Neutrophil (primary cell): ENCODE measurements at regions not wholly inside any gene's neighbourhood (a gene's known extent, or its start where the extent isn't known, plus 50 kb on each side); places are given as distances from the start of the nearest gene placed in this dataset.
"Not testable (repeated sequence)": the region's sequence is repeated elsewhere in the genome, so short reads cannot be mapped to it uniquely, and the experiment has no call there.

Source experiments
- H3K27ac ChIP-seq: fragments of 200-600 bp; sonication (generic); 2 replicates; pipeline ENCODE4 v1.5.1; 2016; ENCODE audit warnings: mild to moderate bottlenecking, moderate library complexity
- H3K27me3 ChIP-seq: fragments of 200-600 bp; sonication (generic); 2 replicates; pipeline ENCODE4 v1.6.0; 2016; ENCODE audit warnings: mild to moderate bottlenecking
- H3K36me3 ChIP-seq: fragments of 200-600 bp; sonication (generic); 2 replicates; pipeline ENCODE4 v1.5.1; 2017
- H3K4me1 ChIP-seq, 2 experiments: fragments of 200-600 bp in 1 of 2; sonication (generic) in 1 of 2; 1 replicate in 1 of 2; 2 replicates in 1 of 2; pipeline versions ENCODE4 v1.5.1 to v1.6.1; 2013 to 2016; ENCODE audit warnings: low read depth in 1 of 2, low read length in 1 of 2, mild to moderate bottlenecking in 1 of 2, moderate library complexity in 1 of 2; ENCODE audit not compliant: control insufficient read depth in 1 of 2, insufficient read depth in 1 of 2
- H3K4me3 ChIP-seq, 2 experiments: fragments of 200-600 bp in 1 of 2; sonication (generic) in 1 of 2; 1 replicate in 1 of 2; 2 replicates in 1 of 2; pipeline ENCODE4 v1.5.1; 2013 to 2016; ENCODE audit warnings: low read depth in 1 of 2, low read length in 1 of 2, mild to moderate bottlenecking in 1 of 2, moderate library complexity in 1 of 2
- H3K9me3 ChIP-seq: fragments of 200-600 bp; sonication (generic); 2 replicates; pipeline ENCODE4 v1.5.1; 2016
- TF ChIP-seq, protein P1 (sequence below): fragments of 200-600 bp; sonication (generic); IDR thresholded peaks from 2 replicates; pipeline ENCODE4 v1.5.1; 2016; ENCODE audit warnings: antibody characterized with exemption

- H3K9me3 ChIP-seq = no peaks in the 10 kb centered on the region
- H3K27me3 ChIP-seq = peaks cover 24% of the 10 kb centered on the region
- H3K36me3 ChIP-seq = no peaks in the 10 kb centered on the region
- no peaks in the 10 kb centered on the region for H3K4me1 ChIP-seq
- H3K4me3 ChIP-seq = no peak overlapping the region
- TF ChIP-seq, protein P1, sequence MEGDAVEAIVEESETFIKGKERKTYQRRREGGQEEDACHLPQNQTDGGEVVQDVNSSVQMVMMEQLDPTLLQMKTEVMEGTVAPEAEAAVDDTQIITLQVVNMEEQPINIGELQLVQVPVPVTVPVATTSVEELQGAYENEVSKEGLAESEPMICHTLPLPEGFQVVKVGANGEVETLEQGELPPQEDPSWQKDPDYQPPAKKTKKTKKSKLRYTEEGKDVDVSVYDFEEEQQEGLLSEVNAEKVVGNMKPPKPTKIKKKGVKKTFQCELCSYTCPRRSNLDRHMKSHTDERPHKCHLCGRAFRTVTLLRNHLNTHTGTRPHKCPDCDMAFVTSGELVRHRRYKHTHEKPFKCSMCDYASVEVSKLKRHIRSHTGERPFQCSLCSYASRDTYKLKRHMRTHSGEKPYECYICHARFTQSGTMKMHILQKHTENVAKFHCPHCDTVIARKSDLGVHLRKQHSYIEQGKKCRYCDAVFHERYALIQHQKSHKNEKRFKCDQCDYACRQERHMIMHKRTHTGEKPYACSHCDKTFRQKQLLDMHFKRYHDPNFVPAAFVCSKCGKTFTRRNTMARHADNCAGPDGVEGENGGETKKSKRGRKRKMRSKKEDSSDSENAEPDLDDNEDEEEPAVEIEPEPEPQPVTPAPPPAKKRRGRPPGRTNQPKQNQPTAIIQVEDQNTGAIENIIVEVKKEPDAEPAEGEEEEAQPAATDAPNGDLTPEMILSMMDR = no peak
- H3K27ac ChIP-seq = no peak overlapping the region
These were observed 199.8 kb upstream of the AGTR2 start for GRCh38 chrX:115970718-115971117.

GRCh38 chrX:115972717-115973116 lies 197.8 kb upstream of the AGTR2 start:
- Histone ChIP-seq H3K27me3 (peaks cover 24% of the 10 kb centered on the region), H3K9me3 (no peaks in the 10 kb centered on the region), H3K36me3 (no peaks in the 10 kb centered on the region), H3K4me1 (no peaks in the 10 kb centered on the region), H3K4me3 (no peak overlapping the region), H3K27ac (no peak overlapping the region)
- TF ChIP-seq, protein P1 = no peak

GRCh38 chrX:115978068-115978467 lies 192.5 kb upstream of the AGTR2 start:
- no peaks in the 10 kb centered on the region for H3K36me3 ChIP-seq
- TF ChIP-seq, protein P1 = no peak
- no peak overlapping the region for H3K4me3 ChIP-seq
- H3K27me3 ChIP-seq = no peaks in the 10 kb centered on the region
- H3K4me1 ChIP-seq = no peaks in the 10 kb centered on the region
- no peak overlapping the region for H3K27ac ChIP-seq
- no peaks in the 10 kb centered on the region for H3K9me3 ChIP-seq

DNA sequence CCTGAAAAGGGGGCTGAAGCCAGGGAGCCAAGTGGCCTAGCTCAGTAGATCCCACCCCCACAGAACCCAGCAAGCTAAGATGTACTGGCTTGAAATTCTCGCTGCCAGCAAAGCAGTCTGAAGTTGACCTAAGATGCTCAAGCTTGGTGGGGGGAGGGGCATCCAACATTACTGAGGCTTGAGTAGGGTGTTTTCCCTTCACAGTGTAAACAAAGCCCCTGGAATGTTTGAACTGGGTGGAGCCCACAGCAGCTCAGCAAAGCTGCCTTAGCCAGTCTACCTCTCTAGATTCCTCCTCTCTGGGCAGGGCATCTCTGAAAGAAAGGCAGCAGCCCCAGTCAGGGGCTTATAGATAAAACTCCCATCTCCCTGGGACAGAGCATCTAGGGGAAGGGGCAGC lies 187.4 kb upstream of the AGTR2 start:
- H3K27me3 ChIP-seq, H3K36me3 ChIP-seq, H3K9me3 ChIP-seq, H3K4me1 ChIP-seq, H3K27ac ChIP-seq, H3K4me3 ChIP-seq: not testable (repeated sequence)

- not testable (repeated sequence) for H3K27me3 ChIP-seq, H3K9me3 ChIP-seq, H3K4me1 ChIP-seq, H3K4me3 ChIP-seq, H3K36me3 ChIP-seq, H3K27ac ChIP-seq
These were observed 183.1 kb upstream of the AGTR2 start for GRCh38 chrX:115987464-115987863.

GRCh38 chrX:115988825-115989224 lies 181.7 kb upstream of the AGTR2 start:
- Histone ChIP-seq H3K36me3 (no peaks in the 10 kb centered on the region), H3K4me3 (no peak overlapping the region), H3K27me3 (no peaks in the 10 kb centered on the region), H3K4me1 (no peaks in the 10 kb centered on the region), H3K27ac (no peak overlapping the region), H3K9me3 (no peaks in the 10 kb centered on the region)
- TF ChIP-seq, protein P1 = no peak

DNA sequence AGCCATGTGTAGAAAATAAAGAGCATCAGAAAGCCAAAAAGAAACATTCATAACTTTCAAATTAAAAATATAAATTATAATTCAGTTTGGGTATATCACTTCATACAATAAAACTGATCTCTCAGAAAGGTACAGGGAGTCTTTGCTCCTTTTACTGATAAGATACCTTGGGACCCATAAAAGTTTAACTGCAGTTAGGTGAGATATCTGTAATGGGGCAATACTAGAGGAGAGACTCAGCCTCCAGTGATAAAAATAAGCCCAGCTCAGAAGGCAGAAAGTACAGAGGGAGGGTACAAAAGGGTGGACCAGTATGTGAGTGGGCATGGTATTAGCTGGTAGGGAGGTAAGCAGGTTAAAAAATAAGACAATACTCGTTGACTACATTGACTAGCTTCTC lies 180.9 kb upstream of the AGTR2 start:
- no peaks in the 10 kb centered on the region for H3K4me1 ChIP-seq
- H3K27ac ChIP-seq = no peak overlapping the region
- TF ChIP-seq, protein P1 = no peak
- no peaks in the 10 kb centered on the region for H3K36me3 ChIP-seq
- H3K9me3 ChIP-seq = no peaks in the 10 kb centered on the region
- no peak overlapping the region for H3K4me3 ChIP-seq
- H3K27me3 ChIP-seq = no peaks in the 10 kb centered on the region
